ENCODE measurements at regions not wholly inside any gene's neighbourhood (a gene's known extent, or its start where the extent isn't known, plus 50 kb on each side); places are given as distances from the start of the nearest gene placed in this dataset.
"Not testable (repeated sequence)": the region's sequence is repeated elsewhere in the genome, so short reads cannot be mapped to it uniquely, and the experiment has no call there.

GRCh38 chr5:119694284-119694683 is 64.9 kb downstream of the FAM170A start:
- no peak for DNase-seq (ENCODE audit: low spot score)

DNA sequence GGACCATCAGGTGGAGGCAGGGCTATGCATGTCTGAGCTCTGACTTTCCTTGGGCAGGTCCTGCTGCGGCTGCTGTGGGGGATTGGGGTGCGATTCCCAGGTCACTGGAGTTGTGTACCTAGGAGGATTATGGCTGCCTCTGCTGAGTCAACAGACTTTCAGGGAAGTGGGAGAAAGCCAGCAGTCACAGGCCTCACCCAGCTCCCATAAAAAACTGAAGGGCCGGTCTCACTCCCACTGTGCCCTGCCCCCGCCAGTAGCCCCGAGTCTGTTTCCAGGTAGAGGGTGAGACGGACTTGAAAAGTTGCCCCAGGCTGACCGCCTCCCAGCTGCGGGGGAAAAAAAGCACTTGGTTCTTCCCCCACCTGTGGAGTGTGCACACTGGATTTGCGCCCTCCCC is 76.7 kb downstream of the FAM170A start:
- no peak for DNase-seq (ENCODE audit: low spot score)

DNA sequence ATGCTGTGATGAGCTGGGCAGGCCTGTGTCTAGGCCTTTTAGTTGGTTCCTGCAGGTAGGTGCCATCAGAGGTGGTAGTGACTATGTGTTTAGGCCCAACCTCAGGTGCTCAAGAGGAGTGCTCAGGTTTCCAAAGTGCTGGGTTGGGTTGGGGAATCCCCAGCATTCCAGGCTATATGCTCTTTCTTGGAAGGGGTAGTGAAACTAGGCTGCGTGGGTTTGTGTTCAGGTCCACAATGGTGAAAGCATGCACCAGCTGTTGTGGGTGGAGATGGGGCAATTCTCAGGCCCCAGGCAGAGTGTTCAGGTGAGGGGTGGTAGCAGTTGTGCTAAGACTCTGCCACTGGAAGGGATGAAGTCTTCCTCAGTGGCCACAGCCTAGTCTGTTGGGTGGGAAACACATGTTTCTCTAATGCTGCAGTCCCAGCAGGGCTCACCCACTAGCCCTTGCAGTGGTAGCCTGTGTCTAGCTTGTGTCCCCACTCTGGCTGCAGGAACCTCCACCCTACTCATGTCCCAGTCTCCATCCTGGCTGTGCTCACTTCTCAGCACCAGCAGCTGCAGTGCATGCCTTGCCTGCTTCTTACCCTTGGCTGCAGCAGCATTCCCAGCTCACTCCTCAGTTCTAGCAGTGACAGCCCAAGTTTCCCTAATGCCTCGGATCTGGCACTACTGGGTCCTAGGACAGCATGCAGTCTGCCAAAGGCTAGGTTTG is 78.9 kb downstream of the FAM170A start:
- DNase-seq (ENCODE audit: low spot score): no peak

- no peak for DNase-seq (ENCODE audit: low spot score)
These were observed 92.4 kb downstream of the FAM170A start for GRCh38 chr5:119721775-119722174.

DNA sequence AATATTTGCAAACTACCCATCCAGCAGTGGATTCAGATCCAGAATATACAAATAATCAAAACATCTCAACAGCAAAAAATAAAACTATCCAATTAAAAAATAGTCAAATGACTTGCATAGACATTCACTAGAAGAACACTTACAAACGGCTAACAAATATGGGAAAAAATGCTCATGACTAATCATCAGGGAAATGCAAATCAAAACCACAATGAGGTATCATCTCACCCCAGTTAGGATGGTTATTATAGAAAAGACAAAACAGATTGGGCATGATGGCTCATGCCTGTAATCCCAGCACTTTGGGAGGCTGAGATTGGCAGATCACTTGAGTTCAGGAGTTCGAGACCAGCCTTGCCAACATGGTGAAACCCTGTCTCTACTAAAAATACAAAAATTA is 95.9 kb downstream of the FAM170A start:
- DNase-seq (ENCODE audit: low spot score): not testable (repeated sequence)

GRCh38 chr5:119726544-119726943 is 97.2 kb downstream of the FAM170A start:
- DNase-seq (ENCODE audit: low spot score): no peak

- DNase-seq (ENCODE audit: low spot score): no peak
These were observed 110.9 kb downstream of the FAM170A start for GRCh38 chr5:119740225-119740624.

GRCh38 chr5:119741691-119742090 is 112.3 kb downstream of the FAM170A start:
- DNase-seq (ENCODE audit: low spot score): no peak

DNA sequence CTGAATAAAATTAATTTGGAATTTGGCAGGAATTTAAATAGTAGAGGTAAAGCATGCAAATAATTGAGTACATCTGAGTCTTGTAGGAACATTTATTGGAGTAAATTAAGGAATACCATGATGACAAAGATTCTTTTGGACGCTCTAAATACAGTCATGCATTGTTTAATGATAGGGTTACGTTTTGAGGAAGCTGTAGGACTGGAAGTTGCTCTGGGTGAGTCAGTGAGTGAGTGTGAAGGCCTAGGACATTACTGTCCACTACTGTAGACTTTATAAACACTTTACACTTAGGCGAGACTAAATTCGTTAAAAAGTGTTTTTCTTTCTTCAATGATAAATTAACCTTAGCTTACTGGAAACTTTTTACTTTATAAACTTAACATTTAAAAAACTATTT is 113.0 kb downstream of the FAM170A start:
- no peak for DNase-seq (ENCODE audit: low spot score)

- peak; percentile 18 for DNase-seq (ENCODE audit: low spot score)
These were observed 114.6 kb downstream of the FAM170A start for GRCh38 chr5:119743927-119744326.

DNA sequence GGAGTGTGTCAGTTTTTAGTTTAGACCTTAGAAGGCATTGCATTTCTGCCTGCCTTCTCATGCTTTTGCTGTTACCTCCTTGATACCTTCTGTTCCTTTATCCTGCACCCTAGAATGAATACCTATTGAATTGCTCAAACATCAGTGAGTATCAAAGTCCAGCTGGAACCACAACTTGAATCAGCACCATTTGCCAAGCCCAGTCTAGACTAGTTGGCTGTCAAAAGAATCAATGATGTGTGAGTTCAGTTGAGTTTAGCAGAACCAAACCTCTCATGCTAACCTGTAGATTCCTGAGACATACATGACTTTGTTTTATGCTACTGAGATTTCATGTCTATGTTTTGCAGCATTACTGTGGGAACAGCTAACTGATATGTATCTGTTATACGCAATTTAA is 116.6 kb downstream of the FAM170A start:
- no peak for DNase-seq (ENCODE audit: low spot score)

DNA sequence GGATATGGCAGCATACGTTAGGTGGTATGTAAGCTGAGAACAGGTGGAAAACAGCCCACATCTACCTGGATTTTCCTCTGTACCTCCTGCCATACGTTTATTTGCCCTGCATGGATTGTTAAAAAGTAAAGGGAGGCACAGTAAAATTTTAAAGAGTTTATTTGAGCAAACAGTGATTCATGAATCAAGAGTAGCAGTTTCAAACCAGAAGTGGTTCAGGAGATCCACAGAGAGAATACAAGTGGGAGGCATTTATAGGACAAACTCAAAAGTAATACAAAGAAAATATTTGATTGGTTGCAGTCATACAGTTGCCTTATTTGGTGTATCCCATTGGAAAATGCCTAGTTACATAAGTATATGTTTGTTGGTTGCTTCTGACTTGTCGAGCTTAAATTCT is 117.6 kb downstream of the FAM170A start:
- no peak for DNase-seq (ENCODE audit: low spot score)

DNA sequence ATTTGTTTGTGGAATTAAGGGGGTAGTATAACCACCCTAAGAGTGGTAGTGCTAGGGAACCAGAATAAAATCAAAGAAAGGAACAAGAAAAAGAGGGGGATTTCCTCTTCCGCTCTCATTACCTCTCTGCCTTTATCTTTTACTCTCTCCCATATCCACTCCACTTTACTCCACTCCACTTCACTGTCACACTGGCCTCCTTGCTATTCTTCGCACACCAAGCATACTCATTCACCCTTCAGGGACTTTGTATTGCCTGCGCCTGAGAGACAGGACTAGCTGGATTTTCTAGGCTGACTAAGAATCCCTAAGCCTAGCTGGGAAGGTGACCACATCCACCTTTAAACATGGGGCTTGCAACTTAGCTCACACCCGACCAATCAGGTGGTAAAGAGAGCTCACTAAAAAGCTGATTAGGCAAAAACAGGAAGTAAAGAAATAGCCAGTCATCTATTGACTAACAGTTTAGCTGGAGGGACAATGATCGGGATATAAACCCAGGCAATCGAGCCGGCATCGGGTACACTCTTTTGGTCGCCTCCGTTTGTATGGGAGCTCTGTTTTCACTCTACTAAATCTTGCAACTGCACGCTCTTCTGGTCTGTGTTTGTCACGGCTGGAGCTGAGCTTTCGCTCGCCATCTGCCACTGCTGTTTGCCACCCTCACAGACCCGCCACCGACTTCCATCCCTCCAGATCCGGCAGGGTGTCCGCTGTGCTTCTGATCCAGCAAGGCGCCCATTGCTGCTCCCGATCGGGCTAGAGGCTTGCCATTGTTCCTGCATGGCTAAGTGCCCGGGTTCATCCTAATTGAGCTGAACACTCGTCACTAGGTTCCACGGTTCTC is 121.8 kb downstream of the FAM170A start:
- DNase-seq (ENCODE audit: low spot score): no peak

DNA sequence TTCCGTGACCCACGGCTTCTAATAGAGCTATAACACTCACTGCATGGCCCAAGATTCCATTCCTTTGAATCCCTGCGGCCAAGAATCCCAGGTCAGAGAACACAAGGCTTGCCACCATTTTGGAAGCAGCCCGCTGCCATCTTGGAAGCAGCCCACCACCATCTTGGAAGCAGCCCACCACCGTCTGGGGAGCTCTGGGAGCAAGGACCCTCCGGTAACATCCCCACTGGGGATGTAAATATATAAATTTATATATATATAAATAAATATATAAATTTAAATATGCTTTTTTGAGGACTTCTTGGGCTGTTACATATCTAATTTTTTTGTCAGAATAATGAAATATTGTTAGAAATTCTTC is 122.4 kb downstream of the FAM170A start:
- DNase-seq (ENCODE audit: low spot score): no peak

GRCh38 chr5:119752921-119753886 is 123.8 kb downstream of the FAM170A start:
- DNase-seq (ENCODE audit: low spot score): no peak

DNA sequence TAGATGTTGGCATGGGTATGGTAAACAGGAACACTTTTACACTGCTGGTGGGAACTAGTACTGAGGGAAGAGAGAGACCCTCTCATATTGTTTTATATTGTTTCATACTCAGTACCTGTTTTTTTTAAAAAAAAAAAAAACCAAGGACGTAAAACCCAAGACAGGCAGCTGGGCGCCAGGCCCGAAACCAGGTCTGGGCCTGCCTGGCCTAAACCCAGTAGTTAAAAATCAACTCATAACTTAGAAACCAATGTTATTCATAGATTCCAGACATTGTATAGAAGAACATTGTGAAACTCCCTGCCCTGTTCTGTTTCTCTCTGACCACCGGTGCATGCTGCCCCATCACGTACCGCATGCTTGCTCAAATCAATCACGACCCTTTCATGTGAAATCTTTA is 125.5 kb downstream of the FAM170A start:
- DNase-seq (ENCODE audit: low spot score): not testable (repeated sequence)

DNA sequence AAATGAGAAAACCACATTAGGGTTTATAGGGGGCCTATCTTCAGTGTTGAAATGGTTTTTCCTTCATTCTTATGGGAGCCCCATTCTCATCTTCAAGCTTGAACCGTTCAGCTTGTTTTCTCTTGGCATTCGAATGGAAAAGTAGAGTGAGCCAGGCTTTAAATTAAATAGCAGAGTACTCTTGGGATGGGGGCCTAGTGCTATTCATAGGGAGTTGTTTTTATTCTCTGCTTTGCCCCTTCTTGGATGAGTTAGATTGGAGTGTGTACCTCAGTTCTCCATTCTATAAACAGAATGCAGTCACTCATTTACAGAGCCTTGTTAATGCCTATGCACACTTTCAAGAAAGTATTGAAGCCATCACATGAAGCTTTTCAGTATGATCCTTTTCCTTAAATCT is 127.9 kb downstream of the FAM170A start:
- no peak for DNase-seq (ENCODE audit: low spot score)

- not testable (repeated sequence) for DNase-seq (ENCODE audit: low spot score)
These were observed 140.6 kb downstream of the FAM170A start for GRCh38 chr5:119769695-119770693.

GRCh38 chr5:119780145-119780544 is 150.8 kb downstream of the FAM170A start:
- DNase-seq (ENCODE audit: low spot score): not testable (repeated sequence)

- no peak for DNase-seq (ENCODE audit: low spot score)
These were observed 155.7 kb downstream of the FAM170A start for GRCh38 chr5:119785057-119785456.

Measured in CD4-positive, alpha-beta T cell treated with Interleukin-15 for 4 hours (primary cell).